IPS DF 6.9 (cell line): ENCODE measurements at regions not wholly inside any gene's neighbourhood (a gene's known extent, or its start where the extent isn't known, plus 50 kb on each side); places are given as distances from the start of the nearest gene placed in this dataset.
A peak's percentile ranks its signal among the peaks of the same experiment; 100 is the strongest.

ENCODE experiments used
- DNase-seq: peaks from one replicate; pipeline ENCODE4 v3.0.0-alpha.2; 2013; ENCODE audit warnings: low read depth, low spot score
- H3K27ac ChIP-seq: one replicate; pipeline ENCODE4 v1.5.1; 2013; ENCODE audit warnings: low read length, control low read depth
- H3K27me3 ChIP-seq: 2 replicates; pipeline ENCODE4 v1.6.1; 2013; ENCODE audit warnings: mild to moderate bottlenecking, low read length; ENCODE audit not compliant: control insufficient read depth, insufficient read depth
- H3K36me3 ChIP-seq: 2 replicates; pipeline ENCODE4 v1.6.1; 2013; ENCODE audit warnings: low read length; ENCODE audit not compliant: control insufficient read depth, insufficient read depth
- H3K4me1 ChIP-seq: 2 replicates; pipeline ENCODE4 v1.6.1; 2013; ENCODE audit warnings: low read length; ENCODE audit not compliant: control insufficient read depth, insufficient read depth
- H3K4me3 ChIP-seq: 2 replicates; pipeline ENCODE4 v1.5.1; 2013; ENCODE audit warnings: mild to moderate bottlenecking, low read length
- H3K9me3 ChIP-seq: 2 replicates; pipeline ENCODE4 v1.6.1; 2013; ENCODE audit warnings: low read length, inconsistent platforms; ENCODE audit not compliant: control insufficient read depth, insufficient read depth
- WGBS: extraction: QIAGEN DNeasy Blood & Tissue Kit; methylation state at CpG from one replicate; pipeline ENCODE4 v1.1.7; 2013; ENCODE audit warnings: mixed read lengths, missing lambda C conversion rate; ENCODE audit not compliant: insufficient read length, insufficient coverage; 5-methylcytosine and 5-hydroxymethylcytosine counted together

DNA sequence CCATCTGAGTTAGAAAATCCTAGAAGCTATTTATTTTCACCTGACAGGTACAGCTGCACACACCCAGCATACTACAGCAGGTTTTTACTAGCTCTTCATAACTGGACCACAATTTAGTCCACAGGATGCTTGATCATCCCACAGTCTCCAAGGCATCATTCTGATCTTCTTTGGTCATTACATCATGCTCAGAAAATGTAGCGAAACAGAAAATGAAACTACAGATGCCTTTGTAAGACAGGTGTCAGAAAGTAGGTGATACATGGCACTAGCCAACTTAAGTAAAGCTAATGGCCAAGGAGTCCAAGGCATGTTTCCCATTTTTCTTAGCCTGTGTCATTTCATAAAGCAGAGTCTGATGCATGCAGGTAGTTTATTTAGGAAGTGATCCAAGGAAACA is 102.3 kb downstream of the HTR1B start:
- Histone ChIP-seq H3K27me3 (no peaks in the 10 kb centered on the region), H3K27ac (no peak overlapping the region), H3K4me3 (no peak overlapping the region), H3K4me1 (no peaks in the 10 kb centered on the region), H3K36me3 (no peaks in the 10 kb centered on the region), H3K9me3 (no peaks in the 10 kb centered on the region)
- no peak for DNase-seq
- no CpG with 5 or more reads among the region's 1 CpG for WGBS

DNA sequence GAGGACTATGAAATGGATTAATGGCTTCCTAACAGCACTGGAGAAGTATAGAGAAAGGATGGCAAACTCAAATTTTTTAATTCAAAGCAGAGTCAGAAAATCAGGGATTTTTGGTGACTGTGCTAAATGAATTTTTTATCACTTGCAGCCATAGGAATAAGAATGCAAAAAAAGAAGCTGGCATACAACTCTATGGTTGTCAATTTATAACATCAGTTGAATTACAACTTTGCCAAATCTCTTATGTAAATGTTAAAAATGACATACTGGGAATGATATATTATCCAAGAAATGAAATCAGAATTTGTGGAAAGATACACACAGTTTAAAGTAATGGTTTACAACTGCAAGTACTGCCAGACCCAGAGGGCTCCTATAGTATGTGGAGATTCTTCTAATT is 106.5 kb downstream of the HTR1B start:
- Histone ChIP-seq H3K27ac (no peak overlapping the region), H3K9me3 (no peaks in the 10 kb centered on the region), H3K4me3 (no peak overlapping the region), H3K27me3 (no peaks in the 10 kb centered on the region), H3K4me1 (no peaks in the 10 kb centered on the region), H3K36me3 (no peaks in the 10 kb centered on the region)
- DNase-seq: no peak

DNA sequence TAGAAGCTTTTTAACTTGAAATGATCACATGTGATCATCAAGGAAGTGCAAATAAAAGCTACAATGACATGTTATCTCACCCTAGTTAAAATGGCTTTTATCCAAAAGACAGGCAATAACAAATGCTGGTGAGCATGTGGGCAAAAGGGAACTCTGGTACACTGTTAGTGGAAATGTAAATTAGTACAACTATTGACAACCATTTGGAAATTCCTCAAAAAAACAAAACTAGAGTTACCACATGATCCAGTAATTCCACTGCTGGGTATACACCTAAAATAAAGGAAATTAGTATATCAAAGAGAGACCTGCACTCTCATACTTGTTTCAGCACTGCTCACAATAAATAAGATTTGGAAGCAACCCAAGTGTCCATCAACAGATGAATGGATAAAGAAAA is 108.7 kb downstream of the HTR1B start:
- Histone ChIP-seq H3K27ac (no peak overlapping the region), H3K4me1 (no peaks in the 10 kb centered on the region), H3K4me3 (no peak overlapping the region), H3K27me3 (no peaks in the 10 kb centered on the region), H3K36me3 (no peaks in the 10 kb centered on the region), H3K9me3 (no peaks in the 10 kb centered on the region)
- DNase-seq: no peak

DNA sequence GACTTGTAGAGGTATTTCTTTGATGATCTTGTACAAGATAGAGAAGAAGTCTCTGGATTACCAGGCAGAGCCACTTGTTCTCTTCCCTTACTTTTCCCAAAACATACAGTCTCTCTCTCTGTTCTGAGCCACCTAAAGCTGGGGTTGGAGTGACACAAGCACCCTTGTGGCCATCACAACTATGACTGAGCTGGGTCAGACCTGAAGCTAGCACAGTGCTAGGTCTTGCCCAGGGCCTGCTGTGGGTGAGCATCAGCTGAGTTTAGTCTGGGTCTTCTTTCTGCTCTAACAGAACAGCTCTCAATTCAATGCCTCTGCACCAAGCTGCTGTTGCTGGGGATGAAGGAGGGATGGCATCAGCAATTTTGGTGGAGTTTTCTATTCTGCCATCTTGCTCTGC is 110.2 kb downstream of the HTR1B start:
- Histone ChIP-seq H3K27me3 (no peaks in the 10 kb centered on the region), H3K27ac (no peak overlapping the region), H3K36me3 (no peaks in the 10 kb centered on the region), H3K4me1 (no peaks in the 10 kb centered on the region), H3K4me3 (no peak overlapping the region), H3K9me3 (no peaks in the 10 kb centered on the region)
- no peak for DNase-seq

DNA sequence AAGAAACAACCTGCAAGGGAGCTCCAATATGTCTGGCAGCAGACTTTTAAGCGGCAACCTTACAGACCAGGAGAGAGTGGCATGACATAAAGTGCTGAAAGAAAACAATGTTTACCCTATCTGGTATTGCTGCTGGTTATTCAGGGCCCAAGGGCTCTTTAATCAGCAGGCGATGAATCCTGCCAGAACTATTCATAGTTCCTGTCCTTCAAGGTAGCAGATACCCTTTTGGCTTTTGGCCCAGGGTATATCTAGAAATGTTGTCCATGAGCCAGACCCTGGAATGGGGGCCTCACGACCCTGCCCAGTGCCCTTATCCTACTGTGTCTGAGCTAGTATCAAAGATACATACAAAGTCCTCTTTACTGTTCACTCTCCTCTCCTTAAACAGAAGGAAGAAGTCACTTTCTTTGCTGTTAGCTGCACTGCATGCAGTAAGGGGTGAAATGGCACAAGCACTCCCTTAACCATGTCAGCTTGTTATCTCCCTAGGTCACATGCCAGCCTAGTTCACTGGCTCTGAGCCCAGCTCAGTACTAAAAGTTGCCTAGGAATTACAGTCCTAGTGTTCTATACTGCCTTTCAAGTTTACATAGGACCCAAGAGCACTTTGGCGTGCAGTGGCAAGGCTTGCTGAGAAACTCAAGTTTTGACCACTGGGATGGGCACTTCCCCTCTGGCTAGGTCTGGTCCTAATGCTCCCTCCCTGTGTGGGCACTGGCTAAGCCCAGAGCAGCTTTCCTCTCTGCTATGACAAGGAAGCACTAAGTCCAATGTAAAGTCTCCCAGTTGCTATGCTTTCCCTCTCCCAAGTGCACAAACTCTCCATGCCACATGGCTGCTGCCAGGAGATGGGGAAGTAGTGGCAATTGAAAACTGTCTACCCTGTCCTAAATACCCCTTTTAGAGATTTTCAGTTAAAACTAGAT is 122.0 kb downstream of the HTR1B start:
- H3K27ac ChIP-seq: no peak overlapping the region
- H3K36me3 ChIP-seq: no peaks in the 10 kb centered on the region
- no peak overlapping the region for H3K4me3 ChIP-seq
- no peaks in the 10 kb centered on the region for H3K9me3 ChIP-seq
- DNase-seq: no peak
- H3K4me1 ChIP-seq: no peaks in the 10 kb centered on the region
- no CpG with 5 or more reads among the region's 4 CpGs for WGBS
- H3K27me3 ChIP-seq: no peaks in the 10 kb centered on the region

DNA sequence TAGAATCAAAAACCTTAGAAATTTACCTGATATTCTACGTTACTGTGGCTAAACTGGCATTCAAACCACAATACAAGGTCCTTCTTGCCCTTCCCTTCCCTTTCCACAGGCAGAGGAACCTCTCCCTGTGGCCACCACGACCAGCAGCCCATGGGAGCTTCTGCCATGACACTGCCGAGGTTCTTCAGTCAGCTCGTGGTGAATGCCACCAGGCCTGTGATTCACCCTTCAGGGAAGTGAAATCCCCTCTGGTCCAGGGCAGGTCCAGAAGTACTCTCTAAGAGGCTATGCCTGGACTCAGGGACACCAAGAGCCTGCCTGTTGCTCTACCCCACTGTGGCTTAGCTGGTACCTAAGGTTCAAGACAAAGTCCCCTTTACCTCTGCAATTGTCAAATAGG is 123.0 kb downstream of the HTR1B start:
- no peak for DNase-seq
- WGBS: no CpG with 5 or more reads among the region's 4 CpGs
- Histone ChIP-seq H3K4me3 (no peak overlapping the region), H3K27ac (no peak overlapping the region), H3K4me1 (no peaks in the 10 kb centered on the region), H3K36me3 (no peaks in the 10 kb centered on the region), H3K9me3 (no peaks in the 10 kb centered on the region), H3K27me3 (no peaks in the 10 kb centered on the region)

DNA sequence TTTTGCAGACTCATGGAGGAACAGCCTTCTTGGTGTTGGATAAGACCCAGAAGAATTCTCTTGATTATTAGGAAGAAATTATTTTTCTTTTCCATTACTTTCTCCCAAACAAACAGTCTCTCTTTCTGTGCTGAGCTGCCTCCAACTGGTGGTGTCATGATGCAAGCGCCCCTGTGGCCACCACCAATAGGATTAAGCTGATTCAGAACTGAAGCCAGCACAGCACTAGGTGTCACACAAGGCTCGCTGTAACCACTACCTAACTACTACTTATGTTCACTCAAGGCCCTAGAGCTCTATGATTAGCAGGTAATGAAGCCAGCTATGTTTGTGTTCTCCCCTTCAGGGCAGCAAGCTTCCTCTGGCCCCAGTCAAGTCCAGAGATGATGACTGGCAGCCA is 123.4 kb downstream of the HTR1B start:
- H3K27me3 ChIP-seq: no peaks in the 10 kb centered on the region
- H3K27ac ChIP-seq: no peak overlapping the region
- no peaks in the 10 kb centered on the region for H3K4me1 ChIP-seq
- no peaks in the 10 kb centered on the region for H3K9me3 ChIP-seq
- no peaks in the 10 kb centered on the region for H3K36me3 ChIP-seq
- no peak overlapping the region for H3K4me3 ChIP-seq
- no CpG with 5 or more reads among the region's 2 CpGs for WGBS
- DNase-seq: no peak

DNA sequence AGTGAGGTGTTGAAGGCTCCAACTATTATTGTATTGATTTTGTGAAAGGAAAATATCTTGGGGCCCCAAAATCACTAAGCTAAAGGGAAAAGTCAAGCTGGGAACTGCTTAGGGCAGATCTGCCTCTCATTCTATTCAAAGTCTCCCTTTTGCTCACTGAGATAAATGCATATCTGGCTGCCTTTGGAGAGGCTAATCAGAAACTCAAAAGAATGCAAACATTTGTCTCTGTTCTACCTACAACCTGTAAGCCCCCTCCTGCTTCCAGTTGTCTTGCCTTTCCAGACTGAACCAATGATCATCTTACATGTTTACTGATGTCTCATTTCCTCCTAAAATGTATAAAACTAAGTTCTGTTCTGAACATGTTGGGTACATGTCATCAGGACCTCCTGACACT is 125.9 kb downstream of the HTR1B start:
- Histone ChIP-seq H3K4me3 (no peak overlapping the region), H3K27ac (no peak overlapping the region)
- peak; percentile 2 for DNase-seq

DNA sequence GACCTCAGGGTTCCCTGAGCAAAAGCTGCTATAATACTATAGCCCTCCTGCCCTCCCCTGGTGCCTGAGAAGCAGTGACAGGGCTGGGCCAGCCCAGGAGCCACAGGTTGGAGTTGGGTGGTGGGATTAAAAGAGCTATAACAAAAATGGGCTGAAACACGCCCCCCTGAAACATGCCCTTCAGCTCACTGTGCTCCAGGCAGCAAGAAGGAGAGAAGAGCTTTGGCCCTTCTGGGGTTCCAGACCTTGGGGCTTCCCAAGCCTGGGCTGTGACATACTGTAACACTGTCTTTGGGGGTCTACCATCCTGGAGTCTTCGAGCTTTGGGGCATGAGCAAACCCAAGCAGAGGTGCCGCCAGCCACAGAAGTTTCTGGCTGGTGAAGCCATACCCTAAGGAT is 129.2 kb downstream of the HTR1B start:
- no peaks in the 10 kb centered on the region for H3K9me3 ChIP-seq
- no peaks in the 10 kb centered on the region for H3K36me3 ChIP-seq
- no peak overlapping the region for H3K27ac ChIP-seq
- no peaks in the 10 kb centered on the region for H3K27me3 ChIP-seq
- WGBS: no CpG with 5 or more reads among the region's 3 CpGs
- H3K4me1 ChIP-seq: no peaks in the 10 kb centered on the region
- H3K4me3 ChIP-seq: no peak overlapping the region
- no peak for DNase-seq

More for the DNA sequence above, 125.9 kb downstream of the HTR1B start:
- H3K4me1 ChIP-seq: no peaks in the 10 kb centered on the region
- no peaks in the 10 kb centered on the region for H3K36me3 ChIP-seq
- no peaks in the 10 kb centered on the region for H3K27me3 ChIP-seq
- H3K9me3 ChIP-seq: no peaks in the 10 kb centered on the region

DNA sequence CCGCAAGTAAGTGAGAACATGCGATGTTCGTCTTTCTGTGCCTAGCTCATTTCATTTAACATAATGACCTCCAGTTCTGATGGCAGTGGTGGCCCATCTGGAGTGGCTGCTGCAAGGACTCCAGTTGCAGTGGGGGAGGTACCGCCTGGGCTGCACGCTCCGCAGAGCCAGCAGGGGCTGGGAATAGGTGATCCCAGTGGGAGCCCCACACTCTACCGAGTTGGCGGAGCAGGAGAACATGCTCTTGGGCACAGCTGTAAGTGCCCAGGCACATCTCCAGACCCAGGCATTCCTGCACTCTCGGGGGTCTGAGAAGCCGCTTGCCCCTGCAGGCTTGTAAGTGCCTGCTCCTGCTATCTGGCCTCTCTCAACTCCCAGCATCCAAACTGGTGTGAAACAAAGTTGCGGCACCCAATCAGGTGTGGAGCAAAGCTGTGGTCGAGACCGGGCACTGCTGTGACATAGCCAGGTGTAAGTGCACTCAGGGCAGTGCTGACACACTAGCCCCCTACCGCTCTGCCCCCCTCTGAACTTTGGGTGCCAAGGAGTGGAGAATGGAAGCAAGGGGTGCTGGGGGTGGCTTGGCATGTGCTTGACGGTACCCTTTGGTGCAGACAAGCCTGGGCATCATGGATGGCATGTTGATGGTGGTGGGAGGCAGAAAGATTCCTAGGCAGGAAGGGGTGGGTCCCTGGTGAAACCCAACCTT is 130.2 kb downstream of the HTR1B start:
- WGBS: no CpG with 5 or more reads among the region's 15 CpGs
- Histone ChIP-seq H3K36me3 (no peaks in the 10 kb centered on the region), H3K27me3 (no peaks in the 10 kb centered on the region), H3K4me1 (no peaks in the 10 kb centered on the region), H3K27ac (no peak overlapping the region), H3K9me3 (no peaks in the 10 kb centered on the region), H3K4me3 (no peak overlapping the region)
- DNase-seq: no peak

DNA sequence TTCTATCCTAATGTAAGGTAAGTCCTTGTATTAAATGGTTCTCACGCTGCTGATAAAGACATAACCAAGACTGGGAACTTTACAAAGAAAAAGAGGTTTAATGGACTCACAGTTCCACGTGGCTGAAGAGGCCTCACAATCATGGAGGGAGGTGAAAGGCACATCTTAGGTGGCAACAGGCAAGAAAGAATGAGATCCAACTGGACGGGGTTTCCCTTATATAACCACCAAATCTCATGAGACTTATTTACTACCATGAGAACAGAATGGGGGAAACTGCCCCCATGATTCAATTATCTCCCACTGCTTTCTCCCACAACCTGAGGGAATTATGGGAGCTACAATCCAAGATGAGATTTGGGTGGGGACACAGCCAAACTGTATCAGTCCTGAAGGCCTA is 136.6 kb downstream of the HTR1B start:
- no peak overlapping the region for H3K27ac ChIP-seq
- DNase-seq: no peak
- no CpG with 5 or more reads among the region's 3 CpGs for WGBS

More for the DNA sequence above, 136.6 kb downstream of the HTR1B start:
- H3K36me3 ChIP-seq: no peaks in the 10 kb centered on the region
- H3K9me3 ChIP-seq: no peaks in the 10 kb centered on the region
- H3K4me3 ChIP-seq: no peak overlapping the region
- no peaks in the 10 kb centered on the region for H3K27me3 ChIP-seq
- no peaks in the 10 kb centered on the region for H3K4me1 ChIP-seq
